ENCODE measurements at regions not wholly inside any gene's neighbourhood (a gene's known extent, or its start where the extent isn't known, plus 50 kb on each side); places are given as distances from the start of the nearest gene placed in this dataset.
"Not testable (repeated sequence)": the region's sequence is repeated elsewhere in the genome, so short reads cannot be mapped to it uniquely, and the experiment has no call there.

DNA sequence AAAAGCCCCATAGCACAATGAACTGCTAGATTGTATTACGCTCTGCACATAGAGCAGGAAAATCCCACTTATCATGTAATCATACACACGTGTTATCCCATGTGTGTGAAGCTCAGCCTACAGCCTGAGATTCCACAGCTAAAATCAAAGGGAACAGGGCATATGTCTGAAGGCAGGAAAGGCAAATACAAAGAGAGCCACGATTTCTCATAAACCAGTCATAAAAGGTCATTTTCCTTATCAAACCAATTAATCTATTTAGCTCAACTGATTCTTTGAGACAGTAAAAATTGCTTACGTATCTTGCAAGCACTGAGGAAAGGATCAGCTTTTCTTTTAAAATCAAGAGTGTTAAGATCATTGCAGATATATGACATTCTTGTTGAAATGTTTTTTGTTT lies 199.5 kb upstream of the TBL1XR1 start:
- FAIRE-seq (no peak), DNase-seq (ENCODE audit: low read depth) (no peak)
- no peaks in the 10 kb centered on the region for H3K27me3 ChIP-seq (ENCODE audit: control insufficient read depth, insufficient read depth, low read length)
- TF ChIP-seq CTCF (IDR thresholded peaks at IDR 0.05; ENCODE audit: insufficient read depth, low read length, severe bottlenecking) = no peak
- H3K36me3 ChIP-seq (ENCODE audit: control insufficient read depth, insufficient read depth, low read length) = no peaks in the 10 kb centered on the region
- no peak overlapping the region for H3K4me3 ChIP-seq (ENCODE audit: low read depth, low read length)

DNA sequence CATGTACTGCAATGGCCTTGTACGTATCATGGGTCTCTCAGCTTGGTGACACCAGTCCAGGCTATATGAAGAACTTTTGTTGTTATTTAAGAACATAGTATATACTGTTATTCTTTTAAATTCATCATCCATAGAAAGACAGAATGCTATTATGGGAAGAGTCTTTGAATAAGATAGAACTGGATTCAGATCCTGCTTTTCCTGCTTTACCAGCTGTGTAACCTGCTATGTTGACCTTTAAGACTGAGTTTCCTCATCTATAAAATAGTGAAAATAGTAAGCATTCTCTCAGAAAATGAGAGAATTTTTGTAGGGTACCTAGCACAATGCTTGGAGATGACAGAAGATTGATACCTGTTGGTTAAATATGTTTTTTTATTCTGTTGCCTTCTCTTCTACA lies 204.1 kb upstream of the TBL1XR1 start:
- H3K4me3 ChIP-seq (ENCODE audit: low read depth, low read length) = no peak overlapping the region
- H3K27me3 ChIP-seq (ENCODE audit: control insufficient read depth, insufficient read depth, low read length) = no peaks in the 10 kb centered on the region
- H3K36me3 ChIP-seq (ENCODE audit: control insufficient read depth, insufficient read depth, low read length) = no peaks in the 10 kb centered on the region
- FAIRE-seq (no peak), DNase-seq (ENCODE audit: low read depth) (peak; percentile 34)
- TF ChIP-seq CTCF (IDR thresholded peaks at IDR 0.05; ENCODE audit: insufficient read depth, low read length, severe bottlenecking) = no peak

GRCh38 chr3:177402533-177402932 lies 205.3 kb upstream of the TBL1XR1 start:
- FAIRE-seq (no peak), DNase-seq (ENCODE audit: low read depth) (no peak)
- Histone ChIP-seq H3K27me3 (ENCODE audit: control insufficient read depth, insufficient read depth, low read length) (no peaks in the 10 kb centered on the region), H3K36me3 (ENCODE audit: control insufficient read depth, insufficient read depth, low read length) (no peaks in the 10 kb centered on the region), H3K4me3 (ENCODE audit: low read depth, low read length) (no peak overlapping the region)
- no peak for TF ChIP-seq CTCF (IDR thresholded peaks at IDR 0.05; ENCODE audit: insufficient read depth, low read length, severe bottlenecking)

DNA sequence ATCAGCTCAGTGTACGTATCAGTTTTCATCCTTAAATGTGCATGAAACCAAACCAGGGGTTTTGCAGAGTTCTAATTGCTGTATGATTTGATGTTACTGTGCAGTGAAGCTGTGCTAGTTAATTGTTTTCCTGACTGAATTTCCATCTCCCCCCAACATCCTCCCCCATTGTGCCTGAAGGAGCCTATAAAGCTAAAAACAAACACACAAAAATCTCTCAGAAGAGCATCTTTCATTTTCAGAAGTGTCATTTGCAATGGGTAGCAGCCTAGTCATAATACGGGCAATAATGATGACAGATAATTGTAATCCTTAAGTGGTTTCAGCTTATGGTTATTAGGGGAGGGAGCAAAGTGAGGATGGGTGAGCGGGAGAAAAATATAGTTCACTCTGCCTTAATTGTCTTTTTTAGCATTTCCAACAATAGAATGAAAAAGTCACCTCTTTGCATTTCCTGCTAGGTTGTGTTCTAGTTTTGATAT lies 207.9 kb upstream of the TBL1XR1 start:
- no peaks in the 10 kb centered on the region for H3K36me3 ChIP-seq (ENCODE audit: control insufficient read depth, insufficient read depth, low read length)
- FAIRE-seq (no peak), DNase-seq (ENCODE audit: low read depth) (no peak)
- no peak overlapping the region for H3K4me3 ChIP-seq (ENCODE audit: low read depth, low read length)
- H3K27me3 ChIP-seq (ENCODE audit: control insufficient read depth, insufficient read depth, low read length) = no peaks in the 10 kb centered on the region
- TF ChIP-seq CTCF (IDR thresholded peaks at IDR 0.05; ENCODE audit: insufficient read depth, low read length, severe bottlenecking) = no peak

- Histone ChIP-seq H3K27me3 (ENCODE audit: control insufficient read depth, insufficient read depth, low read length) (no peaks in the 10 kb centered on the region), H3K36me3 (ENCODE audit: control insufficient read depth, insufficient read depth, low read length) (no peaks in the 10 kb centered on the region), H3K4me3 (ENCODE audit: low read depth, low read length) (no peak overlapping the region)
- DNase-seq (ENCODE audit: low read depth) (no peak), FAIRE-seq (no peak)
- TF ChIP-seq CTCF (IDR thresholded peaks at IDR 0.05; ENCODE audit: insufficient read depth, low read length, severe bottlenecking) = no peak
Measured at GRCh38 chr3:177410730-177411129, 213.4 kb upstream of the TBL1XR1 start.

- no peaks in the 10 kb centered on the region for H3K36me3 ChIP-seq (ENCODE audit: control insufficient read depth, insufficient read depth, low read length)
Measured at GRCh38 chr3:177411201-177411600, 213.9 kb upstream of the TBL1XR1 start.

DNA sequence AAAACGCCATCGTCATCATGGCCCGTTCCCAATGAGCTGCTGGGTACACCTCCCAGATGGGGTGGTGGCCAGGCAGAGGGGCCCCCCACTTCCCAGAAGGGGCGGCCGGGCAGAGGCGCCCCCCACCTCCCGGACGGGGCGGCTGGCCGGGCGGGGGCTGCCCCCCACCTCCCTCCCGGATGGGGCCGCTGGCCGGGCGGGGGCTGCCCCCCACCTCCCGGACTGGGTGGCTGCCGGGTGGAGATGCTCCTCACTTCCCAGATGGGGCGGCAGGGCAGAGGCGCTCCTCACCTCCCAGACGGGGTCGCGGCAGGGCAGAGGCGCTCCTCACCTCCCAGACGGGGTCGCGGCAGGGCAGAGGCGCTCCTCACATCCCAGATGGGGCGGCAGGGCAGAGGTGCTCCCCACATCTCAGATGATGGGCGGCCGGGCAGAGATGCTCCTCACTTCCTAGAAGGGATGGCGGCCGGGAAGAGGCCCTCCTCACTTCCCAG lies 215.4 kb upstream of the TBL1XR1 start:
- not testable (repeated sequence) for FAIRE-seq; DNase-seq (ENCODE audit: low read depth); H3K27me3 ChIP-seq (ENCODE audit: control insufficient read depth, insufficient read depth, low read length); H3K36me3 ChIP-seq (ENCODE audit: control insufficient read depth, insufficient read depth, low read length); H3K4me3 ChIP-seq (ENCODE audit: low read depth, low read length)

More at GRCh38 chr3:177411201-177411600, 213.9 kb upstream of the TBL1XR1 start:
- DNase-seq (ENCODE audit: low read depth) = no peak
- Histone ChIP-seq H3K27me3 (ENCODE audit: control insufficient read depth, insufficient read depth, low read length) (no peaks in the 10 kb centered on the region), H3K4me3 (ENCODE audit: low read depth, low read length) (no peak overlapping the region)
- no peak for TF ChIP-seq CTCF (IDR thresholded peaks at IDR 0.05; ENCODE audit: insufficient read depth, low read length, severe bottlenecking)
- no peak for FAIRE-seq
